HG02610 (cell line): ENCODE measurements at regions not wholly inside any gene's neighbourhood (a gene's known extent, or its start where the extent isn't known, plus 50 kb on each side); places are given as distances from the start of the nearest gene placed in this dataset.

ENCODE experiments used
- ATAC-seq: cut with Tn5 transposase; IDR thresholded peaks from one replicate; pipeline ENCODE4 v1.9.1; 2021; ENCODE audit warnings: mild to moderate bottlenecking, moderate library complexity; ENCODE audit not compliant: unreplicated experiment

DNA sequence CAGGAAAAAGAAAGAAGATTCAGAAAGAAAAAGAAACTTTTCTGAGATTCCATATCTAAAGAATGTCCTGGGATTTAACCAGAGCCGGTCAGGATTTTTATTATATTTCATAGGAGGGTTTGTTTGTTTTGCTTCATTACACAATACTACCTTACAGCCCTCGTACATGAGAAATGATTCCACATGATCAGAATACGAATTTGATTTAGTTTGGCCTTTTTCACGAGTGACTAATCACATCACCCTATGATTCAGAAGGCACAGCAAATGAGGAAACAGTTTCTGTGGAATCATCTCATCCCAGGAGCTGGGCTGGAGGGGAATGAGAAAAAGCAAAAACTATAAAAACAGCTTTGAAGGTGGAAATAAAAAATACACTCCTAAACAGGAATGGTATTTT, 54.7 kb upstream of the VWC2 start:
- ATAC-seq: no peak

DNA sequence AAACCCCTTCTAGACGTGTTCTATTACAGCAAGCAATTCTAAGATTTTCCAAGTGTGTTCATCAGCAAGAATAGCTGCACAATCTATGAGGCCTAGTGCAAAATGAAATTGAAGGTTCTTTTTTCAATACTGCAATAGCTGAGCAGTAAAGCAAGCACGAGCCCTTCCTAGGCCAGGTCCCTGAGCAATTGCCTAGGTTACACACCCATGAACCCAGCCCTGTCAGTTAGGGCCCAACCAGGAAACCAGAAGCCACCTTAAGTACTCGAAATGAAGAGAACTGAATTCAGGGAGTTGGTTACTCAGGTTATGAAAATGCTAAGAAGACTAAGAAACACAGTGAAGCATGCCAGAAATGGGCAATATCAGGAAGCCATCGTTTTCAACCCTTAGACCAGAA, 52.0 kb upstream of the VWC2 start:
- ATAC-seq: no peak
